Fibroblast of peridontal ligament (primary cell): ENCODE measurements at regions not wholly inside any gene's neighbourhood (a gene's known extent, or its start where the extent isn't known, plus 50 kb on each side); places are given as distances from the start of the nearest gene placed in this dataset.

Experiments used
- DNase-seq: peaks from one replicate; pipeline ENCODE4 v3.0.0-alpha.2; 2010; ENCODE audit errors: extremely low read depth

- no peak for DNase-seq
These were observed 171.0 kb downstream of the TFAP2C start for GRCh38 chr20:56800088-56800487.

- DNase-seq = peak; percentile 70
These were observed 173.1 kb downstream of the TFAP2C start for GRCh38 chr20:56801971-56802755.

GRCh38 chr20:56802805-56803204 is 173.7 kb downstream of the TFAP2C start:
- no peak for DNase-seq

GRCh38 chr20:56805313-56805712 is 176.2 kb downstream of the TFAP2C start:
- DNase-seq = no peak

GRCh38 chr20:56805966-56806365 is 176.9 kb downstream of the TFAP2C start:
- no peak for DNase-seq

- no peak for DNase-seq
These were observed 177.9 kb downstream of the TFAP2C start for GRCh38 chr20:56806952-56807517.

- no peak for DNase-seq
These were observed 179.1 kb downstream of the TFAP2C start for GRCh38 chr20:56808117-56808725.

- DNase-seq = no peak
These were observed 179.6 kb downstream of the TFAP2C start for GRCh38 chr20:56808732-56809131.

GRCh38 chr20:56809668-56810067 is 180.6 kb downstream of the TFAP2C start:
- DNase-seq = no peak

- no peak for DNase-seq
These were observed 181.0 kb downstream of the TFAP2C start for GRCh38 chr20:56810141-56810540.

GRCh38 chr20:56815796-56816195 is 186.7 kb downstream of the TFAP2C start:
- no peak for DNase-seq

- DNase-seq = no peak
These were observed 187.2 kb downstream of the TFAP2C start for GRCh38 chr20:56816349-56816748.

- DNase-seq = no peak
These were observed 188.9 kb downstream of the TFAP2C start for GRCh38 chr20:56817780-56818675.

- no peak for DNase-seq
These were observed 191.9 kb downstream of the TFAP2C start for GRCh38 chr20:56820984-56821383.

GRCh38 chr20:56826306-56826704 is 197.2 kb downstream of the TFAP2C start:
- no peak for DNase-seq

GRCh38 chr20:56826705-56827665 is 197.9 kb downstream of the TFAP2C start:
- DNase-seq = peak; percentile 96

- DNase-seq = no peak
These were observed 198.7 kb downstream of the TFAP2C start for GRCh38 chr20:56827763-56828162.

GRCh38 chr20:56828402-56828801 is 199.3 kb downstream of the TFAP2C start:
- no peak for DNase-seq

GRCh38 chr20:56829788-56830385 is 200.8 kb downstream of the TFAP2C start:
- no peak for DNase-seq

GRCh38 chr20:56831795-56832194 is 202.7 kb downstream of the TFAP2C start:
- DNase-seq = no peak

- no peak for DNase-seq
These were observed 204.3 kb downstream of the TFAP2C start for GRCh38 chr20:56833427-56833826.
